ENCODE measurements at regions not wholly inside any gene's neighbourhood (a gene's known extent, or its start where the extent isn't known, plus 50 kb on each side); places are given as distances from the start of the nearest gene placed in this dataset.

DNA sequence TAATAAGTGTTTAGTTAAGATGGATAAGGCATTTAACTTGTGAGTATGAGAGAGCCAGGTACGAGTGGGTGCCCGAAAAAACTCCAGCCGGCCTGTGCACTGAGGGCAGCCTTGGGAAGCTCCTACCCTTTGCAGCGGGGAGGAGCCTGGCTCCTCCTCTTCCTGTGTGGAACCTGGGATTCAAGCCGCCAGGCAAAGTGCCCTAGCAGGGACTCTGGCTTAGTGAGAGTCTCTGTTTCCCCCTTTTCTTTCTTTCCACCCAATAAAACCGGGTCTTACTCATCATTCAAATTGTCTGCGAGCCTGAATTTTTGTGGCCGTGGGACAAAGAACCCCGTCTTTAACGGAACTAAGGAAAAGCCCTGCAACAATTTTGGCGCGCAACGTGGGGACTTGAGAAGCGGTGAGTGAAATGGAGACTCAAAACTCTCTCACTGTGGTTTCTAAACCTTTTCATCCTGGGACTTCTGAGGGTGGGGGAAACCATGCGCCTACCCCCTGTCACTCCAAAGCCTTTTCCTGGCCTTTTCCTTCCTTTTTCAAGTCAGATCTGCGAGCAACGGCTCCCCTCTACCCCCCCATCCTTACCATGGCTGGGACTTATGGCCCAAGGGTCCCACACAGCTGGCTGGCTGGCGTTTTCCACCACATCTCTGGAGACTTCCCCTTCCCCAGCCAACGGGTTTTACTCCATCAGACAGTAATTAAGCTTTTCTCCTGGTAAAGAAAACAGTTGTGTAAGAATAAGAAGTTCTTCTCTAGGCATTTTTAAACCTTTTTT lies 535.7 kb upstream of the ACO1 start:
- H4K20me1 ChIP-seq (ENCODE audit: insufficient read depth): no peaks in the 10 kb centered on the region
- BruUV-seq (replicated peaks): TSS peak; percentile 76
- POLR2A ChIA-PET: interaction anchor here (1.0 kb wide), 1 partner anchor 10 kb away, joined by 4 read pairs; no protein-coding TSS in a partner anchor

DNA sequence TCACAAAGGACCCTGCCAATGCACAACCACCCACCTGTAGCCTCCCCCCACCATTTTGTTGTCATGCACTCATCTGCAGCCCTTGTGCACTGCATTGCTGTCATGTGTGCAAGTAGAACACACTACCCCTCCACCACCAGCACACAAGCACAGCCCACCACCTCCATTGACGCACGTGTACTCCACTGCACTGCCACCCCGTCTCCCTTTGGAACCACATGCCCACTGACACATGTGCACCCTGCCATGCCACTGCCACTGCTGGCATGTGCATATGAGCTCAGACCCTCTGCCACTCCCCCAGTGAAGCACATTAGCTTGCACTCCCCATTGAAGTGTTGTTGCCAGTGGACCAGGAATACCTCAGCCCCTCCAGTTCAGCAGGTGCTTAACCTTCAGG lies 530.3 kb upstream of the ACO1 start:
- POLR2A ChIA-PET: no interaction called here
- peaks cover 60% of the 10 kb centered on the region for H3K79me2 ChIP-seq (ENCODE audit: insufficient read depth, low read length)
- peaks cover 0 to 6% of the 10 kb centered on the region in 2 experiments; a peak in 2 of 4 replicates for H3K9me3 ChIP-seq (ENCODE audit: control insufficient read depth in 1 of 2, insufficient read depth in 1 of 2, low read depth in 1 of 2, low read length in 2 of 2)
- no peaks in the 10 kb centered on the region for H4K20me1 ChIP-seq (ENCODE audit: insufficient read depth)
- H3K4me1 ChIP-seq (ENCODE audit: control insufficient read depth in 1 of 2, insufficient read depth in 2 of 2, low read length in 2 of 2): peaks cover 0 to 6% of the 10 kb centered on the region in 2 experiments; a peak in 1 of 4 replicates
- H3K9ac ChIP-seq (ENCODE audit: low read length): no peak overlapping the region
- no peak overlapping the region for H2AFZ ChIP-seq (ENCODE audit: low read depth, low read length, poor library complexity, severe bottlenecking)
- H3K27ac ChIP-seq (ENCODE audit: low read depth, low read length): no peak overlapping the region
- CTCF ChIA-PET: no interaction called here
- DNase-seq (ENCODE audit: low read depth, low spot score) (no peak), ATAC-seq (no peak)
- no peak overlapping the region for H3K4me3 ChIP-seq (replicated peaks in 1 of 2; ENCODE audit: low read depth in 1 of 2, low read length in 2 of 2)
- TF ChIP-seq SP1 (IDR thresholded peaks at IDR 0.05; ENCODE audit: low read depth) (no peak), SIN3A (IDR thresholded peaks at IDR 0.05; ENCODE audit: low read depth) (no peak), ZNF274 (IDR thresholded peaks at IDR 0.05; ENCODE audit: low read depth, low read length) (no peak), ELF1 (IDR thresholded peaks at IDR 0.05; ENCODE audit: borderline replicate concordance, low read depth) (no peak), JUND (IDR thresholded peaks at IDR 0.05) (no peak), RAD21 (IDR thresholded peaks at IDR 0.05; ENCODE audit: low read depth) (no peak)
- TF ChIP-seq, protein P1, sequence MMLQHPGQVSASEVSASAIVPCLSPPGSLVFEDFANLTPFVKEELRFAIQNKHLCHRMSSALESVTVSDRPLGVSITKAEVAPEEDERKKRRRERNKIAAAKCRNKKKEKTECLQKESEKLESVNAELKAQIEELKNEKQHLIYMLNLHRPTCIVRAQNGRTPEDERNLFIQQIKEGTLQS (IDR thresholded peaks at IDR 0.05): no peak
- H3K27me3 ChIP-seq (ENCODE audit: insufficient read depth, low read length): no peaks in the 10 kb centered on the region
- RAD21 ChIA-PET (ENCODE audit: low non-redundant PET in 1 of 2, low total read pairs in 2 of 2, uncharacterized antibody in 2 of 2, unreplicated experiment in 2 of 2): no interaction called here
- 0 out of 4 replicates have a peak, but pooled peaks cover 0 to 7% of the 10 kb centered on the region in 2 experiments for H3K36me3 ChIP-seq (ENCODE audit: control insufficient read depth in 1 of 2, insufficient read depth in 2 of 2, low read length in 2 of 2)
- no TSS peak for BruUV-seq (replicated peaks)
- H3K4me2 ChIP-seq (ENCODE audit: low read length): no peak overlapping the region
- no peaks in the 10 kb centered on the region for H3K9me2 ChIP-seq (ENCODE audit: insufficient read depth)
- intact Hi-C loops (cut with micrococcal nuclease): loop anchor here (10.0 kb wide), 1 partner anchor 59 kb away; no protein-coding TSS in a partner anchor

More for the DNA sequence above, 535.7 kb upstream of the ACO1 start:
- H3K27ac ChIP-seq (ENCODE audit: low read depth, low read length): peak overlapping the region; percentile 60; the same call in 1 of the 2 replicates
- H3K9me2 ChIP-seq (ENCODE audit: insufficient read depth): no peaks in the 10 kb centered on the region
- H3K79me2 ChIP-seq (ENCODE audit: insufficient read depth, low read length): peaks cover 50% of the 10 kb centered on the region
- ATAC-seq (peak; percentile 98), DNase-seq (ENCODE audit: low read depth, low spot score) (peak; percentile 37)
- H3K4me2 ChIP-seq (ENCODE audit: low read length): peak overlapping the region; percentile 67
- intact Hi-C loops (cut with micrococcal nuclease): loop anchor here (5.0 kb wide), 1 partner anchor 484 kb away; no protein-coding TSS in a partner anchor
- peaks cover 3 to 13% of the 10 kb centered on the region in 2 experiments; a peak in 2 of 4 replicates for H3K4me1 ChIP-seq (ENCODE audit: control insufficient read depth in 1 of 2, insufficient read depth in 2 of 2, low read length in 2 of 2)
- TF ChIP-seq POLR2AphosphoS5 (IDR thresholded peaks at IDR 0.05; ENCODE audit: low read depth, low read length) (peak; percentile 86), TCF7L2 (IDR thresholded peaks at IDR 0.05; ENCODE audit: borderline replicate concordance, extremely low read depth, insufficient read depth, insufficient read length) (no peak), POLR2A (IDR thresholded peaks at IDR 0.05; ENCODE audit: borderline replicate concordance, extremely low read depth, insufficient read depth, insufficient read length) (peak; percentile 54)
- TF ChIP-seq, protein P2, sequence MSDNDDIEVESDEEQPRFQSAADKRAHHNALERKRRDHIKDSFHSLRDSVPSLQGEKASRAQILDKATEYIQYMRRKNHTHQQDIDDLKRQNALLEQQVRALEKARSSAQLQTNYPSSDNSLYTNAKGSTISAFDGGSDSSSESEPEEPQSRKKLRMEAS (IDR thresholded peaks at IDR 0.05): 0 out of 2 replicates have a peak, but pooled peaks have one; percentile 17
- H3K27me3 ChIP-seq (ENCODE audit: insufficient read depth, low read length): no peaks in the 10 kb centered on the region
- H3K4me3 ChIP-seq (replicated peaks in 1 of 2; ENCODE audit: low read depth in 1 of 2, low read length in 2 of 2): peak overlapping the region; percentile 67 to 69
- H3K9me3 ChIP-seq (ENCODE audit: control insufficient read depth in 1 of 2, insufficient read depth in 1 of 2, low read depth in 1 of 2, low read length in 2 of 2): no peaks in the 10 kb centered on the region; a peak in 2 of 4 replicates
- ChIA-PET CTCF (no interaction called here), RAD21 (ENCODE audit: low non-redundant PET in 1 of 2, low total read pairs in 2 of 2, uncharacterized antibody in 2 of 2, unreplicated experiment in 2 of 2) (no interaction called here)
- 0 out of 4 replicates have a peak, but pooled peaks cover 0 to 1% of the 10 kb centered on the region in 2 experiments for H3K36me3 ChIP-seq (ENCODE audit: control insufficient read depth in 1 of 2, insufficient read depth in 2 of 2, low read length in 2 of 2)
- H2AFZ ChIP-seq (ENCODE audit: low read depth, low read length, poor library complexity, severe bottlenecking): peak overlapping the region; percentile 26
- peak overlapping the region; percentile 84 for H3K9ac ChIP-seq (ENCODE audit: low read length)
